ENCODE measurements at regions not wholly inside any gene's neighbourhood (a gene's known extent, or its start where the extent isn't known, plus 50 kb on each side); places are given as distances from the start of the nearest gene placed in this dataset.

DNA sequence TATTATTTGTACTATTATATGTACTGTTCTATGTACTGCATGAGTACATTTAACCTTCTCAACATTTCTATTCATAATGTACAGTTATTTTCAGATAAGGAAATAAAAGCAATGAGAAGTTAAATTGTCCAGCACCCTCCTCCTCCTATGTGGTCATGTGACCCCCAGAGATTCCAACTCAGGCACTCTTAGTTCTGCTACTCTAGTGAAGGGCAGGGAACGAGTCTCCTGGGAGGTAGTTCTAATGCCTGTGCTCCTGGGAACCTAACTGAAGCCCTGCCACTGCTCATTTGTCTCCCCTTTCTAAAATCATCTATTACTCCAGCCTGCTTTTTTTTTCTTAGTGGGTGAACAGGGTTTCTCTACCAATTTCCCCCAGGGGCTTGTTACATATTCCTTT lies 105.9 kb upstream of the GPRIN3 start:
- no peak for DNase-seq

DNA sequence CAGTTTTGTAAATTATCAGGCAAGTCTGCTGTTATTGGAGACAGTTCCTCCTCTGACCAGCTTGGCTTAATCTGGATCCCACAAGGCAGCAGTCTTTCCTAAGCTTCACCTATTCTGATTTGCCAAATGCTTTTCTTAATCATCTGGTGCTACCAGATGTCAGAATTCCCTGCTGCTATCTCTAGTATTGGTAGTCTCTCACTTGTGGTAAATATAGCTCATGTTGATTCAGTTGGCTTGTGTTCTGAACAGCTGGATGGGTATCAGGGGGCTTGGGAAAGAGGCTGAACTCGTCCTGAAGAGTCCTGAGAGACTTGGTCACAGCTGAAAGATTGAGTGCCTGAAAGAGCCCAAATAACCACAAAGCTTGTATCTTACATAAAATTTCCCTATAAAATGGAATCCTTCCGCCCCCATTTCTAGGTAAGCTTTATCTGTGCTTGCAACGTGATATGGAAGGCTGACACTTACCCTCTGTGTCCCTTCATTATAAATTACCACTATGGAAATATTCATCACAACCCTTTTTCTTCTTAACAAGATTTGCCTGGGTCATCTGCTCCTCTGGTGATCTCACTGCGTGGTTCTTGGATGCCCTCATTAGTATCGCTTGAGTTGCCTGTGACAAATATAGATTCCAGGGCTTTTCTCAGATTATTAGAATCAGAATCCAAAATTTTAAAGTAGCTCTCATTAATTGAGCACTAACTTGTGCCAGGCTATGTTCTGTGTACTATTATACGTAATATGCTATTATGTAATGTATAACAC lies 104.1 kb upstream of the GPRIN3 start:
- no peak for DNase-seq

DNA sequence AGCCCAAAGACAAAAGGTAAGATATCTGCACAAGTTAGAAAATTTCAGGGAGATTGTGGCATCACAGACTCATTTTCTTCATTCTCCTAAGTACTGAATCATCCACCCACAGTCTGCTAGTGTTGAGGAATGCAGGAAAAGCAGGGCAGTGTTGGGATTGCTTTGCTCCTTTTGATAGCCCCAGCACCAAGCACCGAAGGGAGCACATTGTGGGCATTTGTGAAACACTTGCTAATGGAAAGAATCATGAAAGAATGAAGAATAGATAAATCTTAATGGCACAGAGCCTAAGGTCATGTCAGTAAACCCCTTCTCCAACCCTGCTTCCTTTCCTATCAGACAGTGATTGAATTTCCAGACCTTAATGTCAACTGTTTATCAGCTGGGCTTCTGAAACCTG lies 103.1 kb upstream of the GPRIN3 start:
- no peak for DNase-seq

GRCh38 chr4:89404530-89404929 lies 96.9 kb upstream of the GPRIN3 start:
- DNase-seq: no peak

GRCh38 chr4:89403826-89404225 lies 96.2 kb upstream of the GPRIN3 start:
- no peak for DNase-seq

DNA sequence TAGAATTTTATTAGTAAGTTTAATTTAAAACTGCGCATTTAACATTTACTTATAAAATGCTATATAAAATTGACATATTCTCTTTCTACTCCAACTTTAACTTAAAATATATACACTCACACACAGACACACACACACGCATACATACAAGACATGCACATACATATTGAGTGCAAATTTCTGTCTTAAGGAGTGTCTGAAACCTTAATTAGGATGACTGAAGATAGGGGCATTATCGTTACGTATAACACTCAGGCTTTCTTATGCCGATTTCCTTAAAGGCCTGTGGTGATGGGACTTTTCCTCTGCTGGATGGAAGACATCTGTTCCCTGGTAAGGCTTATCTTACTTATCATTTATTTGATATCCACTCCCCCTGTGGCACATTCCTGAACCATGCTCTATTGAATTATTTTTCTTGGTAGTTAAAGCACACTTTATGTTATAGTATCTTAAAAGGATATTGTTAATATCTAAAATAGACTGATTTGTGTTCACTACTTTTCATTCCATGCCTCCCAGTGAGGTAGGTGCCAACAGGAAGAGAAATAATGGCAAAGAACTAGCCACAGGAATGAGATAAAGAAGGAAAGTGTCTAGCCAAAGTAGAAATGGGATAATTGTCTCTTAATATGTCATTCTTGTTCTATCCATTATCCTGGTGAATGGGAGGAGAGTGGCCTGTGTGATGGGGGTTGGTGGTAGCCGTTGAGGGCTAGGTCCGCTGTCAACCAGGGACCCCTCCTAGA lies 92.9 kb upstream of the GPRIN3 start:
- no peak for DNase-seq

DNA sequence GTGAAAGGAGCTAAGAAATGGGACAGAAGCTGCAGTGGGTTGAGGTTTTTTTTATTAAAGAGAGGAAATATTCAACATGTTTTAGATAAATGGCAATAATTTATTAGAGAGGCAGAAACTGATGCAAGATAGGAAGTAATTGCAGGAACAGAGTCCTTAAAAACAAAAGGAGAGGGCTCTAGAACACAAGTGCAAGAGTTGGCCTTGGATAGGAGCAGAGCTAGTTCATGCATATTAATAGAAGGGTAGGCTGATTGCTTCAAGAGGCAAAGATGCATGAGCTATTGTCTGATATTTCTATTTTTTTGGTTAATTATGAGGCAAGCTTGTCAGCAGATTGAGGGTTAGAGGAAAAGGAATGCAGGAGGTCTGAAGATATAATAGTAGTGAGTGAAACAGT lies 91.0 kb upstream of the GPRIN3 start:
- no peak for DNase-seq

DNA sequence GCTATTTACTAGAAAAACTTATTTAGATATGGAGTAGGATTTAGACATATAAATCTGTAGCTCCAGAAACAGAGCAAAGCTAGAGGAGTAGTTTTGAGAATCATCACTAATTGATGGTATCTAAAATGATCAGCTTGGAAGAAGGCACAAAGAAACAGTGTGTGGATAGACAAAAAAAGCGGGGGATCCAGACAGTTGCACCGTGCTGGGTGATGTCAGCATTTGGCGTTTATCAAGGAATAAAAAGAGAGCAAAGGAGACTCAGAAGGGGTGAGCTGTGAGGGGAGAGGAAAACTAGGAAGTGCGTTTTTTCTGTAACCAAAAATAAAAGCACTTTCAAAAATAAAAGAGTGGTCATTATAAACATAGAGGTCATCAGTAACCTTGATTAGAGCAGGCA lies 90.5 kb upstream of the GPRIN3 start:
- no peak for DNase-seq

GRCh38 chr4:89397441-89397840 lies 89.8 kb upstream of the GPRIN3 start:
- no peak for DNase-seq

DNA sequence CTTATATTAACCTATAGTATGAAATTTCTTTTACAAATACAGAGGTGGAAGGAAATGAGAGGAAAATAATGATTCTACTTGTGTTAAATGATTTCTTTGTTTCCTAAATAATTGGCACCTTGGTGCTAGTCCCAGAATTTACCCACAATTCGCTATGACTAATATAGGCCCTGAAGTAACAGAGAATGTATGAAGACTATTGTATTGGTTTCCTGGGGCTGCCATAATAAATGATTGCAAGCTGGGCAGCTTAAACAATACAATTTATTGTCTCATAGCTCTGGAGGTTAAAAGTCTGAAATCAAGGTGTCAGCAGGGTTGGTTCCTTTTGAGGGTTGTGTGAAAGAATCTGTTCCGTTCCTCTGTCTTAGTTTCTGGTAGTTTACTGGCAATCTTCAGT lies 74.8 kb upstream of the GPRIN3 start:
- no peak for DNase-seq

DNA sequence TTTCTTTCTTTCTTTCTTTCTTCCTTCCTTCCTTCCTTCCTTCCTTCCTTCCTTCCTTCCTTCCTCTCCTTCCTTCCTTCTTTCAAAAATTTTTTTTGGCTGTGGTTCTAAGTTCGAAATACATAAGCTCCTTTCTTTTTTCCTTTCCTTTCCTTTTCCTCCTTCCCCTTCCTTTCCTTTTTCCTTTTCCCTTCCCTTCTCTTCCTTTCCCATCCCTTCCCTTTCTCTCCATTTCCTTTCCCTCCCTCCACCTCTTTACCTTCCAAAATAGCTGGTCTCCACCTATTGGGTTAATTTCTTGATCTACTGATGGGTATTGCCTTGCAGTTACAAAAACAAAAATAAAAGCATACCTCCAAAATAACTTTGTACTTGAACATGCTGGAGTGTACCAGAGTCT lies 73.4 kb upstream of the GPRIN3 start:
- DNase-seq: no peak

DNA sequence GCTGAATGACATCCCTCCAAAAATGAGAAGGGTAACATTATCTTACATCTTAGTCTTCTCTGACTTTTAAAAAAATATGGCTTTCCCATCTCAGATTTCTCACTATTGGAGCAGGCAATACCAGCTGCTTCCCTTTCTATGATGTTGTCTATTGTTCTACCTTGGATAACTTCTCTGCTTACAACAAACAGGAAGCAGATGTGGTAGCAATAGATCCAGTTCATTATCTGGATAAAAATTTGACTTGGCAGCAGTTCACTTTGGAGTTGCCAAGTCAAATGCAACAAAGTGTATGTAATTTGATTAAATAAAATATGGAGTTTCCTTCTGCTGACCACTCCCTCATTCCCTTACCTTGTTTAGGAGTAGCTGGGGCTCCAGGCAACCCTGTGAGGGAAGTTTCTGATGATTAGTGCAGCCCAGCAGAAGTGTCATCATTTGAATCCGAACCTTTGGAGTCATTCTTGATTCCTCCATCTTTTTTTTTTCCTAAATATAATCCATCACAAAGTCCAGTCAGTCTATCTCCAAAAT lies 72.0 kb upstream of the GPRIN3 start:
- no peak for DNase-seq

- no peak for DNase-seq
Measured at GRCh38 chr4:89373394-89373793, 65.8 kb upstream of the GPRIN3 start.

DNA sequence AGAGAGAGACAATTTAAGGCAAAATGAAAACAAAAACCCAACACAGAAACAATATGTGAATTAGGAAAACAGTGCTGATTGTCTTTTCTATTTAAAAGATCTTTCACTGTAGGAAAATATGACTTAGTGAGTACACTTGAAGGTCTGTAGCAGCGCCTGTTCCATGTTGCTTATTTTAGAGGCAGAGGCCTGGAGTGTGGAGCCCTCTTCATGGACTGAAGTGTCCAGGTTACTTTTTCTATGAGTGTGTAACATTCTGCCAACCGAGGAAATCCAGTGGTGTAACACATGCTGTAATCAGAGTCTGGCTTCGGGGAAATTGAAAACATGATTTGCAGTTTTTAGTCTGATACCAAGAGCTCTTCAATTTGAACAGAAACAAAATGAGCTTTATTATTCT lies 64.0 kb upstream of the GPRIN3 start:
- DNase-seq: no peak

- DNase-seq: no peak
Measured at GRCh38 chr4:89369581-89369980, 62.0 kb upstream of the GPRIN3 start.

DNA sequence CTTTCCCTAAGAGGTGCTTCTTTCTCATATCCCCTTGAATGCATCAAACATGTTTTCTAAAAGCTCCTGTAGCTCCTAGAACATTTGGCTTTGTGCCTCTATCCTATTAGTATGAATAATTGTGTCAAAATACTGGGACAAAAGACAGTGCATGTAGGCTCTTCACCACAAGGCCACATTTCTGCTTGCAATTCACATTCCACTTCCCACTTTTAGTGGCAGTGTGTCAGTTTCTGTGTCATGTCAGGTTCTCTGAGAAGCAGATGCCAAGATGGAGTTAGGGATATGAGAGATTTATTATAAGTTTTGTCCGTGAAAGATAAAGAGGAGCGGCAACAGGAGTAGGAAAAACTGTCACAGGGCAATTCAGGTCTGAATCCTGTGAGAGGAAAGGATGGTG lies 61.3 kb upstream of the GPRIN3 start:
- no peak for DNase-seq

DNA sequence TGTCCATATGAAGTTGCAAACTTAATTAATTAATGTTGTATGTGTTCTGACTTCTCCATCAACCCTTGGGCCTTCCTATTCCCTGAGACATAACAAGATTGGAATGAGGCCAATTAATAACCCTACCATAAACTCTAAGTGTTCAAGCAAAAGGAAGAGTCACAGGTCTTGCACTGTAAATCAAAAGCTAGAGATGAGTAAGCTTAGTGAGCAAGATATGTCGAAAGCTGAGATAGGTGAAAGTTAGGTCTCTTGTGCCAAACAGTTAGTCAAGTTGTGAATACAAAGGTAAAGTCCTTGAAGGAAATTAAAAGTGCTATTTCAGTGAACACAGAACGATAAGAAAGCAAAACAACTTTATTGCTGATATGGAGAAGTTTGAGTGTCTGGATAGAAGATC lies 58.2 kb upstream of the GPRIN3 start:
- DNase-seq: no peak

GRCh38 chr4:89365375-89365774 lies 57.8 kb upstream of the GPRIN3 start:
- no peak for DNase-seq

- no peak for DNase-seq
Measured at GRCh38 chr4:89364541-89364940, 56.9 kb upstream of the GPRIN3 start.

GRCh38 chr4:89363786-89364185 lies 56.2 kb upstream of the GPRIN3 start:
- DNase-seq: no peak

- DNase-seq: no peak
Measured at GRCh38 chr4:89358935-89359638, 51.5 kb upstream of the GPRIN3 start.

GRCh38 chr4:89357787-89358186 lies 50.2 kb upstream of the GPRIN3 start:
- DNase-seq: no peak
